ENCODE measurements at regions not wholly inside any gene's neighbourhood (a gene's known extent, or its start where the extent isn't known, plus 50 kb on each side); places are given as distances from the start of the nearest gene placed in this dataset.

GRCh38 chr9:88738709-88739108 is 203.7 kb downstream of the NXNL2 start:
- no peak overlapping the region for H3K4me3 ChIP-seq (ENCODE audit: low read depth, low read length)
- H3K9me3 ChIP-seq (ENCODE audit: control insufficient read depth in 2 of 2, low read length in 2 of 2): no peaks in the 10 kb centered on the region
- no peaks in the 10 kb centered on the region for H3K36me3 Mint-ChIP-seq
- ATAC-seq (ENCODE audit: low read depth in 2 of 2) (no peak), DNase-seq (no peak)
- H3K27me3 Mint-ChIP-seq: peaks cover 5% of the 10 kb centered on the region
- no peaks in the 10 kb centered on the region for H3K4me1 ChIP-seq (ENCODE audit: control insufficient read depth, insufficient read depth, low read length, poor library complexity, severe bottlenecking)
- H3K4me3 Mint-ChIP-seq: no peak overlapping the region
- no peaks in the 10 kb centered on the region for H3K4me1 Mint-ChIP-seq
- peak overlapping the region in 1 of 3 donors; percentile 22 for H3K27ac Mint-ChIP-seq
- H3K27me3 ChIP-seq (ENCODE audit: control insufficient read depth, insufficient read depth, low read length): no peaks in the 10 kb centered on the region
- no peaks in the 10 kb centered on the region for H3K9me3 Mint-ChIP-seq
- no peak overlapping the region for H3K27ac ChIP-seq (ENCODE audit: insufficient read depth, low read length, poor library complexity, severe bottlenecking)
- H3K36me3 ChIP-seq (ENCODE audit: control insufficient read depth, insufficient read depth, low read length): no peaks in the 10 kb centered on the region

DNA sequence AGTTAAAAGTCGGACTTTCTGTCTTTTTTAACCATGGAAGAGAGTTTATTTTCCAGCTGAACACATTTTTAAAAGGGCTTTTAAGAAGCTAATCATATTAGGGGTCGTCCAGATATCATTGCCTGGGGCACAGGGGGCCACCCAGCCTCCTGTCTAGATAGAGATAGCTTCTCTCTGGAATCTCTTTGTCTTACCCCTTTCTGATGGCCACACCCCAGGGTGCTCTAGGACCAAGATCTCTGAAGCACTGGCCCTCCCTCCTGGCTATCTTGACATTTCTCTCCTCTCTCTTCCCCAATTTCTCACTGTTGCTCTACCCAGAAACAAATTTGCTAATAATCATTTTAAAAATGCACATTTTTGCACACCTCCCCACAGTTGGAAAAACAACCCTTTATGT is 204.4 kb downstream of the NXNL2 start:
- DNase-seq (no peak), ATAC-seq (ENCODE audit: low read depth in 2 of 2) (no peak)
- no peaks in the 10 kb centered on the region for H3K36me3 ChIP-seq (ENCODE audit: control insufficient read depth, insufficient read depth, low read length)
- H3K27me3 ChIP-seq (ENCODE audit: control insufficient read depth, insufficient read depth, low read length): no peaks in the 10 kb centered on the region
- H3K27ac Mint-ChIP-seq: peak overlapping the region in 1 of 3 donors; percentile 33
- no peaks in the 10 kb centered on the region for H3K36me3 Mint-ChIP-seq
- no peaks in the 10 kb centered on the region for H3K9me3 Mint-ChIP-seq
- no peak overlapping the region for H3K4me3 Mint-ChIP-seq
- no peaks in the 10 kb centered on the region for H3K4me1 ChIP-seq (ENCODE audit: control insufficient read depth, insufficient read depth, low read length, poor library complexity, severe bottlenecking)
- no peak overlapping the region for H3K4me3 ChIP-seq (ENCODE audit: low read depth, low read length)
- peaks cover 6% of the 10 kb centered on the region for H3K27me3 Mint-ChIP-seq
- no peak overlapping the region for H3K27ac ChIP-seq (ENCODE audit: insufficient read depth, low read length, poor library complexity, severe bottlenecking)
- no peaks in the 10 kb centered on the region for H3K4me1 Mint-ChIP-seq
- no peaks in the 10 kb centered on the region for H3K9me3 ChIP-seq (ENCODE audit: control insufficient read depth in 2 of 2, low read length in 2 of 2)

GRCh38 chr9:88740844-88741243 is 205.9 kb downstream of the NXNL2 start:
- no peaks in the 10 kb centered on the region for H3K9me3 ChIP-seq (ENCODE audit: control insufficient read depth in 2 of 2, low read length in 2 of 2)
- H3K4me3 Mint-ChIP-seq: no peak overlapping the region
- peaks cover 0 to under 1% (median 0%) of the 10 kb centered on the region in 7 donors for H3K9me3 Mint-ChIP-seq
- no peaks in the 10 kb centered on the region for H3K36me3 ChIP-seq (ENCODE audit: control insufficient read depth, insufficient read depth, low read length)
- no peaks in the 10 kb centered on the region for H3K4me1 ChIP-seq (ENCODE audit: control insufficient read depth, insufficient read depth, low read length, poor library complexity, severe bottlenecking)
- no peak overlapping the region for H3K4me3 ChIP-seq (ENCODE audit: low read depth, low read length)
- H3K27ac ChIP-seq (ENCODE audit: insufficient read depth, low read length, poor library complexity, severe bottlenecking): no peak overlapping the region
- H3K27ac Mint-ChIP-seq: no peak overlapping the region
- DNase-seq (no peak), ATAC-seq (ENCODE audit: low read depth in 2 of 2) (no peak)
- H3K27me3 ChIP-seq (ENCODE audit: control insufficient read depth, insufficient read depth, low read length): no peaks in the 10 kb centered on the region
- peaks cover 13% of the 10 kb centered on the region for H3K27me3 Mint-ChIP-seq
- no peaks in the 10 kb centered on the region for H3K36me3 Mint-ChIP-seq
- no peaks in the 10 kb centered on the region for H3K4me1 Mint-ChIP-seq

DNA sequence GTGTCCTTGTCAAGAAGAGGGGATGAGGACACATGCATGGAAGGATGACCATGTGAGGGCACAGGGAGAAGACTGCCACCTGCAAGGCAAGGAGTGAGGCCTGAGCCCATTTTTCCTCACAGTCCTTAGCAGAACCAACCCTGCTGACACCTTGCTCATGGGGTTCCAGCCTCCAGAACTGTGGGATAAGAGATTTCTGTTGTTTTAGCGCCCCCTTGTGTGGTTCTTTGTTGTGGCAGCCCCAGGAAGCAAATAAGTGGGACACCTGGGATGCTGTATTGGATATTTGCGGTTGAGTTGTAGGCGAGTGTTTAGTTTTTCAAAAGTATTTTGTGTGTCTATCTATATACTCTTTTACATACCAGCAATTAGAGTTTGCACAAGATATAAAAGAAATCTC is 206.4 kb downstream of the NXNL2 start:
- Mint-ChIP-seq H3K4me1 (no peaks in the 10 kb centered on the region), H3K36me3 (no peaks in the 10 kb centered on the region), H3K9me3 (peaks cover 0 to 2% (median 0%) of the 10 kb centered on the region in 7 donors), H3K27ac (no peak overlapping the region), H3K4me3 (no peak overlapping the region), H3K27me3 (peaks cover 13% of the 10 kb centered on the region)
- no peaks in the 10 kb centered on the region for H3K9me3 ChIP-seq (ENCODE audit: control insufficient read depth in 2 of 2, low read length in 2 of 2)
- peak in 1 of 3 donors; percentile 24 for DNase-seq
- no peaks in the 10 kb centered on the region for H3K36me3 ChIP-seq (ENCODE audit: control insufficient read depth, insufficient read depth, low read length)
- no peaks in the 10 kb centered on the region for H3K27me3 ChIP-seq (ENCODE audit: control insufficient read depth, insufficient read depth, low read length)
- H3K4me3 ChIP-seq (ENCODE audit: low read depth, low read length): no peak overlapping the region
- no peak for ATAC-seq (ENCODE audit: low read depth in 2 of 2)
- H3K27ac ChIP-seq (ENCODE audit: insufficient read depth, low read length, poor library complexity, severe bottlenecking): no peak overlapping the region
- no peaks in the 10 kb centered on the region for H3K4me1 ChIP-seq (ENCODE audit: control insufficient read depth, insufficient read depth, low read length, poor library complexity, severe bottlenecking)

GRCh38 chr9:88742483-88742882 is 207.5 kb downstream of the NXNL2 start:
- H3K9me3 Mint-ChIP-seq: peaks cover 0 to 2% (median 0%) of the 10 kb centered on the region in 7 donors
- H3K27me3 Mint-ChIP-seq: peaks cover 13% of the 10 kb centered on the region
- DNase-seq: no peak
- Histone ChIP-seq H3K4me1 (ENCODE audit: control insufficient read depth, insufficient read depth, low read length, poor library complexity, severe bottlenecking) (no peaks in the 10 kb centered on the region), H3K27me3 (ENCODE audit: control insufficient read depth, insufficient read depth, low read length) (no peaks in the 10 kb centered on the region), H3K4me3 (ENCODE audit: low read depth, low read length) (no peak overlapping the region), H3K36me3 (ENCODE audit: control insufficient read depth, insufficient read depth, low read length) (no peaks in the 10 kb centered on the region), H3K9me3 (ENCODE audit: control insufficient read depth in 2 of 2, low read length in 2 of 2) (no peaks in the 10 kb centered on the region), H3K27ac (ENCODE audit: insufficient read depth, low read length, poor library complexity, severe bottlenecking) (no peak overlapping the region)
- no peaks in the 10 kb centered on the region for H3K4me1 Mint-ChIP-seq
- H3K36me3 Mint-ChIP-seq: no peaks in the 10 kb centered on the region
- H3K27ac Mint-ChIP-seq: no peak overlapping the region
- ATAC-seq (ENCODE audit: low read depth in 2 of 2): no peak
- H3K4me3 Mint-ChIP-seq: no peak overlapping the region

DNA sequence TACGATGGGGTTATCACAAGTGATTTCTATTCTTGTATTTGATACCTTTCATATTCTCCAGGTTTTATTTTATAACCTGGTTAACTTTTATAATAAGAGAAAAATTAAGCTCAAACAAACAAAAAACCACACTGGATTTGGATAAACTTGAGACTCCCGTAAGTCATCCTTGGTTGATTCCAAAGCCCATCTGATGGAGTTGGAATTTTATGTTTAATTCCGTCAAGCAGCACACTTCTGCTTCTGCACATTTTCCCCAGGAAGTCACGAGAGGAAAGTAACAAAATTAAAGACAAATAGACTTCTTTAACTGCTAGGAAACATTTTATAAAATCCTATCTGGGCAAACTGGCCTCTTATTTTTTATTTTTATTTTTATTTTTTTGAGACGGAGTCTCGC is 207.9 kb downstream of the NXNL2 start:
- Histone ChIP-seq H3K4me1 (ENCODE audit: control insufficient read depth, insufficient read depth, low read length, poor library complexity, severe bottlenecking) (no peaks in the 10 kb centered on the region), H3K27me3 (ENCODE audit: control insufficient read depth, insufficient read depth, low read length) (no peaks in the 10 kb centered on the region), H3K27ac (ENCODE audit: insufficient read depth, low read length, poor library complexity, severe bottlenecking) (no peak overlapping the region), H3K9me3 (ENCODE audit: control insufficient read depth in 2 of 2, low read length in 2 of 2) (no peaks in the 10 kb centered on the region), H3K4me3 (ENCODE audit: low read depth, low read length) (no peak overlapping the region), H3K36me3 (ENCODE audit: control insufficient read depth, insufficient read depth, low read length) (no peaks in the 10 kb centered on the region)
- H3K4me1 Mint-ChIP-seq: no peaks in the 10 kb centered on the region
- no peaks in the 10 kb centered on the region for H3K36me3 Mint-ChIP-seq
- ATAC-seq (ENCODE audit: low read depth in 2 of 2) (no peak), DNase-seq (no peak)
- no peak overlapping the region for H3K4me3 Mint-ChIP-seq
- peaks cover 13% of the 10 kb centered on the region for H3K27me3 Mint-ChIP-seq
- H3K9me3 Mint-ChIP-seq: peaks cover 0 to 2% (median 0%) of the 10 kb centered on the region in 7 donors
- H3K27ac Mint-ChIP-seq: no peak overlapping the region

DNA sequence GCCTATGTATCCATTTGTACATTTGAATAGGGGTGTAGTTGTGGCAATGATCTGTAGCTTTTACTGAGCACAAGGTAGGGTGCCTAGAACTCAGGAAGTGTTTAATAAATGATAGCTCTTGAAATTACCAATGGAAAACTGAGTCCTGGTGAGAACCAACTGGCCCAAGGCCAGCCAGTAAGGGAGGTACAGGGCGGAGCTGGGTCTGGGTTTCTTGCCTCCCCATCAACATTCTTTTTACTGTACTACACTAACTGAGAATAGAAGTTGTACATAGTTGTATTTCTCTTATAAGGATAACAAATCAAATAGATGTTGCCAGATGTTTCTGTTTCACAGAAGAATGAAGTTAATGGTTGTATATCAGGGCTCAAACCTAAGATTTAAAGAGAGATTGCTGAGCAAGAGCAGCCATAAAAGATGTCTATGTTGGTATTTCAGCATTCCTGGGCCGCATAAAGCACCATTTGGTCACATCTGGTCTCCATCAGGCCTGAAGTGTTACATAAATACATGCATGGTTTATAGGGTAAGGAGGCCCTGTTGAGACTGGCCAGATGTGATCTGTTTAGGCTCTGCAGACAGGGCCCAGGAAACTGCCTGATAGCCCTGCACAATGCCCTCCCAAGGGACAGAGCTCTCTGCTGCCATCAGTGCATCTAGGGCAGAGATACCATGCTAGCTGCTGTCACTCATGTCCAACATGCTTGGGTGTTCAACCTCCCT is 210.5 kb downstream of the NXNL2 start:
- peaks cover 0 to 2% (median 0%) of the 10 kb centered on the region in 7 donors for H3K9me3 Mint-ChIP-seq
- H3K4me1 ChIP-seq (ENCODE audit: control insufficient read depth, insufficient read depth, low read length, poor library complexity, severe bottlenecking): no peaks in the 10 kb centered on the region
- no peak for DNase-seq
- H3K36me3 Mint-ChIP-seq: no peaks in the 10 kb centered on the region
- peaks cover 9% of the 10 kb centered on the region for H3K27me3 Mint-ChIP-seq
- no peak overlapping the region for H3K27ac ChIP-seq (ENCODE audit: insufficient read depth, low read length, poor library complexity, severe bottlenecking)
- no peaks in the 10 kb centered on the region for H3K36me3 ChIP-seq (ENCODE audit: control insufficient read depth, insufficient read depth, low read length)
- no peak for ATAC-seq (ENCODE audit: low read depth in 2 of 2)
- H3K4me3 Mint-ChIP-seq: no peak overlapping the region
- no peak overlapping the region for H3K4me3 ChIP-seq (ENCODE audit: low read depth, low read length)
- H3K27me3 ChIP-seq (ENCODE audit: control insufficient read depth, insufficient read depth, low read length): no peaks in the 10 kb centered on the region
- no peak overlapping the region for H3K27ac Mint-ChIP-seq
- H3K9me3 ChIP-seq (ENCODE audit: control insufficient read depth in 2 of 2, low read length in 2 of 2): no peaks in the 10 kb centered on the region
- no peaks in the 10 kb centered on the region for H3K4me1 Mint-ChIP-seq

DNA sequence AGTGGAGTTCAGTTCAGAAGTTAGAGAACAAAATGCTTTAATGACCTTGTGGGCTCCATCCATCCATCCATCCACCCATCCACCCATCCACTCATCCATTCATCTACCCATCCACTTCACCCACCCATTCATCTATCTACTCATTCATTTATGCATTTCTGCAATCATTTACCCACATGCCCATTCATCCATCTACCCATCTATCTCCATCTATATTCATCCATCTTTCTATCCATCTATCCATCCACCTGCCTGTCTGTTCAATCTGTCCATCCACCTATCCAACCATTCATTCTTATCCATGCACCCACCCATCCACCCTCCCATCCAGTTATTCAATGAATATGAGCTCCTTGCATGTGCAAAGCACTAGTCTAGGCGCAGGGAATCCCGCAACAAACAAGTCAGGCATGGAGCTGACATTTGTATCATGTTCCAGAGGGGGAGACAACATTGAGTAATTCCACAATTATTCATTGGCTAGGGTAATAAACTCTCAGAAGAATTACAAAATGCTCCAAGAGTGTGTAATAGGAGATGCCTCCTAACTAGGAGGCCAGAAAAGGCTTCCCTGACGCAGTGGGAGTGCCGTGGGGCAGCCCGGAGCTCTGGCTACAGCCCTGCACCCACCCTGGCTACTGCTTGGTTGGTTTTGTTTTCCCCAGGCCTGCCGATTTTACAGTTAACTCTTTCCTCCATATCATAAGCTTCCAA is 211.2 kb downstream of the NXNL2 start:
- Mint-ChIP-seq H3K4me3 (no peak overlapping the region), H3K4me1 (no peaks in the 10 kb centered on the region), H3K27me3 (peaks cover 9% of the 10 kb centered on the region), H3K27ac (no peak overlapping the region), H3K36me3 (no peaks in the 10 kb centered on the region), H3K9me3 (peaks cover 0 to 2% (median 0%) of the 10 kb centered on the region in 7 donors)
- Histone ChIP-seq H3K36me3 (ENCODE audit: control insufficient read depth, insufficient read depth, low read length) (no peaks in the 10 kb centered on the region), H3K4me3 (ENCODE audit: low read depth, low read length) (no peak overlapping the region), H3K9me3 (ENCODE audit: control insufficient read depth in 2 of 2, low read length in 2 of 2) (no peaks in the 10 kb centered on the region), H3K4me1 (ENCODE audit: control insufficient read depth, insufficient read depth, low read length, poor library complexity, severe bottlenecking) (no peaks in the 10 kb centered on the region), H3K27ac (ENCODE audit: insufficient read depth, low read length, poor library complexity, severe bottlenecking) (no peak overlapping the region), H3K27me3 (ENCODE audit: control insufficient read depth, insufficient read depth, low read length) (no peaks in the 10 kb centered on the region)
- DNase-seq (no peak), ATAC-seq (ENCODE audit: low read depth in 2 of 2) (no peak)

Data from CD4-positive, CD25-positive, alpha-beta regulatory T cell (primary cell).